HepG2 (cell line): ENCODE measurements at regions not wholly inside any gene's neighbourhood (a gene's known extent, or its start where the extent isn't known, plus 50 kb on each side); places are given as distances from the start of the nearest gene placed in this dataset.
A peak's percentile ranks its signal among the peaks of the same experiment; 100 is the strongest.

ENCODE experiments used
- ARHGAP35 ChIP-seq: sonication (generic); formaldehyde crosslinking; IDR thresholded peaks from 2 replicates; pipeline ENCODE4 v1.9.0; 2022; ENCODE audit warnings: mild to moderate bottlenecking, inconsistent platforms, moderate library complexity, missing genetic modification reagents, borderline replicate concordance
- BORCS8-MEF2B ChIP-seq: sonication (generic); formaldehyde crosslinking; IDR thresholded peaks from 2 replicates; pipeline ENCODE4 v1.8.0; 2022; ENCODE audit warnings: mild to moderate bottlenecking, missing genetic modification reagents
- CEBPG ChIP-seq: IDR thresholded peaks from 2 replicates; pipeline ENCODE4 v1.6.1; 2016
- ELF1 ChIP-seq: sonication (generic); formaldehyde crosslinking; IDR thresholded peaks from 2 replicates; pipeline ENCODE4 v1.4.0; 2020; ENCODE audit warnings: missing genetic modification reagents
- FOSL2 ChIP-seq: sonication (generic); formaldehyde crosslinking; IDR thresholded peaks from 2 replicates; pipeline ENCODE4 v1.4.0; 2020; ENCODE audit warnings: missing genetic modification reagents
- FOXA3 ChIP-seq: IDR thresholded peaks from 2 replicates; pipeline ENCODE4 v1.6.1; 2016; ENCODE audit warnings: missing genetic modification reagents, missing compliant biosample characterization
- IKZF1 ChIP-seq: fragments of 450-650 bp; IDR thresholded peaks from 2 replicates; pipeline ENCODE4 v1.7.1; 2016
- KDM1A ChIP-seq: IDR thresholded peaks from 2 replicates; pipeline ENCODE4 v1.6.1; 2016; ENCODE audit warnings: missing compliant biosample characterization
- PHF21A ChIP-seq: sonication (generic); formaldehyde crosslinking; IDR thresholded peaks from 2 replicates; pipeline ENCODE4 v1.5.0; 2020; ENCODE audit warnings: mild to moderate bottlenecking, missing genetic modification reagents
- RBAK ChIP-seq: sonication (generic); formaldehyde crosslinking; IDR thresholded peaks from 2 replicates; pipeline ENCODE4 v1.5.1; 2020; ENCODE audit warnings: mild to moderate bottlenecking, missing genetic modification reagents
- REST ChIP-seq, 2 experiments: IDR thresholded peaks; 2 replicates each; pipeline ENCODE4 v1.6.1; 2011 to 2012; ENCODE audit warnings: low read length in 2 of 2, borderline replicate concordance in 1 of 2, low read depth in 1 of 2, mild to moderate bottlenecking in 1 of 2, moderate library complexity in 1 of 2
- STAT5B ChIP-seq: sonication (generic); formaldehyde crosslinking; IDR thresholded peaks from 2 replicates; pipeline ENCODE4 v1.4.0; 2020; ENCODE audit warnings: missing genetic modification reagents
- ZBTB8A ChIP-seq: sonication (generic); formaldehyde crosslinking; IDR thresholded peaks from 2 replicates; pipeline ENCODE4 v1.4.0; 2020; ENCODE audit warnings: mild to moderate bottlenecking, low read depth, missing genetic modification reagents, borderline replicate concordance
- ZKSCAN5 ChIP-seq: sonication (generic); formaldehyde crosslinking; IDR thresholded peaks from 2 replicates; pipeline ENCODE4 v1.5.1; 2020; ENCODE audit warnings: mild to moderate bottlenecking, missing genetic modification reagents
- ZNF460 ChIP-seq: sonication (generic); formaldehyde crosslinking; IDR thresholded peaks from 2 replicates; pipeline ENCODE4 v1.5.1; 2020; ENCODE audit warnings: missing genetic modification reagents, mild to moderate bottlenecking, borderline replicate concordance
- ZNF605 ChIP-seq: sonication (generic); formaldehyde crosslinking; IDR thresholded peaks from 2 replicates; pipeline ENCODE4 v1.8.0; 2022; ENCODE audit warnings: mild to moderate bottlenecking, missing genetic modification reagents
- TF ChIP-seq, protein P1 (sequence below): sonication (generic); formaldehyde crosslinking; IDR thresholded peaks from 2 replicates; pipeline ENCODE4 v1.8.0; 2022; ENCODE audit warnings: mild to moderate bottlenecking, missing genetic modification reagents; ENCODE audit not compliant: insufficient replicate concordance
- TF ChIP-seq, protein P2 (sequence below): sonication (generic); formaldehyde crosslinking; IDR thresholded peaks from 2 replicates; pipeline ENCODE4 v1.9.0; 2021; ENCODE audit warnings: mild to moderate bottlenecking, missing genetic modification reagents

- TF ChIP-seq, protein P1, sequence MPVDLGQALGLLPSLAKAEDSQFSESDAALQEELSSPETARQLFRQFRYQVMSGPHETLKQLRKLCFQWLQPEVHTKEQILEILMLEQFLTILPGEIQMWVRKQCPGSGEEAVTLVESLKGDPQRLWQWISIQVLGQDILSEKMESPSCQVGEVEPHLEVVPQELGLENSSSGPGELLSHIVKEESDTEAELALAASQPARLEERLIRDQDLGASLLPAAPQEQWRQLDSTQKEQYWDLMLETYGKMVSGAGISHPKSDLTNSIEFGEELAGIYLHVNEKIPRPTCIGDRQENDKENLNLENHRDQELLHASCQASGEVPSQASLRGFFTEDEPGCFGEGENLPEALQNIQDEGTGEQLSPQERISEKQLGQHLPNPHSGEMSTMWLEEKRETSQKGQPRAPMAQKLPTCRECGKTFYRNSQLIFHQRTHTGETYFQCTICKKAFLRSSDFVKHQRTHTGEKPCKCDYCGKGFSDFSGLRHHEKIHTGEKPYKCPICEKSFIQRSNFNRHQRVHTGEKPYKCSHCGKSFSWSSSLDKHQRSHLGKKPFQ (CRISPR knock-in tag) = no peak
- TF ChIP-seq, protein P2, sequence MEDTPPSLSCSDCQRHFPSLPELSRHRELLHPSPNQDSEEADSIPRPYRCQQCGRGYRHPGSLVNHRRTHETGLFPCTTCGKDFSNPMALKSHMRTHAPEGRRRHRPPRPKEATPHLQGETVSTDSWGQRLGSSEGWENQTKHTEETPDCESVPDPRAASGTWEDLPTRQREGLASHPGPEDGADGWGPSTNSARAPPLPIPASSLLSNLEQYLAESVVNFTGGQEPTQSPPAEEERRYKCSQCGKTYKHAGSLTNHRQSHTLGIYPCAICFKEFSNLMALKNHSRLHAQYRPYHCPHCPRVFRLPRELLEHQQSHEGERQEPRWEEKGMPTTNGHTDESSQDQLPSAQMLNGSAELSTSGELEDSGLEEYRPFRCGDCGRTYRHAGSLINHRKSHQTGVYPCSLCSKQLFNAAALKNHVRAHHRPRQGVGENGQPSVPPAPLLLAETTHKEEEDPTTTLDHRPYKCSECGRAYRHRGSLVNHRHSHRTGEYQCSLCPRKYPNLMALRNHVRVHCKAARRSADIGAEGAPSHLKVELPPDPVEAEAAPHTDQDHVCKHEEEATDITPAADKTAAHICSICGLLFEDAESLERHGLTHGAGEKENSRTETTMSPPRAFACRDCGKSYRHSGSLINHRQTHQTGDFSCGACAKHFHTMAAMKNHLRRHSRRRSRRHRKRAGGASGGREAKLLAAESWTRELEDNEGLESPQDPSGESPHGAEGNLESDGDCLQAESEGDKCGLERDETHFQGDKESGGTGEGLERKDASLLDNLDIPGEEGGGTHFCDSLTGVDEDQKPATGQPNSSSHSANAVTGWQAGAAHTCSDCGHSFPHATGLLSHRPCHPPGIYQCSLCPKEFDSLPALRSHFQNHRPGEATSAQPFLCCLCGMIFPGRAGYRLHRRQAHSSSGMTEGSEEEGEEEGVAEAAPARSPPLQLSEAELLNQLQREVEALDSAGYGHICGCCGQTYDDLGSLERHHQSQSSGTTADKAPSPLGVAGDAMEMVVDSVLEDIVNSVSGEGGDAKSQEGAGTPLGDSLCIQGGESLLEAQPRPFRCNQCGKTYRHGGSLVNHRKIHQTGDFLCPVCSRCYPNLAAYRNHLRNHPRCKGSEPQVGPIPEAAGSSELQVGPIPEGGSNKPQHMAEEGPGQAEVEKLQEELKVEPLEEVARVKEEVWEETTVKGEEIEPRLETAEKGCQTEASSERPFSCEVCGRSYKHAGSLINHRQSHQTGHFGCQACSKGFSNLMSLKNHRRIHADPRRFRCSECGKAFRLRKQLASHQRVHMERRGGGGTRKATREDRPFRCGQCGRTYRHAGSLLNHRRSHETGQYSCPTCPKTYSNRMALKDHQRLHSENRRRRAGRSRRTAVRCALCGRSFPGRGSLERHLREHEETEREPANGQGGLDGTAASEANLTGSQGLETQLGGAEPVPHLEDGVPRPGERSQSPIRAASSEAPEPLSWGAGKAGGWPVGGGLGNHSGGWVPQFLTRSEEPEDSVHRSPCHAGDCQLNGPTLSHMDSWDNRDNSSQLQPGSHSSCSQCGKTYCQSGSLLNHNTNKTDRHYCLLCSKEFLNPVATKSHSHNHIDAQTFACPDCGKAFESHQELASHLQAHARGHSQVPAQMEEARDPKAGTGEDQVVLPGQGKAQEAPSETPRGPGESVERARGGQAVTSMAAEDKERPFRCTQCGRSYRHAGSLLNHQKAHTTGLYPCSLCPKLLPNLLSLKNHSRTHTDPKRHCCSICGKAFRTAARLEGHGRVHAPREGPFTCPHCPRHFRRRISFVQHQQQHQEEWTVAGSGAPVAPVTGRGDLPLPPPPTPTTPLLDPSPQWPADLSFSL = no peak
- TF ChIP-seq ARHGAP35 (CRISPR knock-in tag) (0 out of 2 replicates have a peak, but pooled peaks have one; percentile 25), CEBPG (CRISPR knock-in tag) (no peak), ELF1 (peak; percentile 66), KDM1A (0 out of 2 replicates have a peak, but pooled peaks have one; percentile 30), RBAK (CRISPR knock-in tag) (no peak), REST (IDR thresholded peaks at IDR 0.05; ENCODE audit: borderline replicate concordance in 1 of 2, low read depth in 1 of 2, low read length in 2 of 2) (no peak), ZNF605 (0 out of 2 replicates have a peak, but pooled peaks have one; percentile 33), IKZF1 (no peak), PHF21A (no peak), STAT5B (no peak), ZKSCAN5 (CRISPR knock-in tag) (no peak), ZBTB8A (CRISPR knock-in tag) (no peak), FOXA3 (CRISPR knock-in tag) (no peak), FOSL2 (peak; percentile 8; the same call in 1 of the 2 replicates), BORCS8-MEF2B (CRISPR knock-in tag) (peak; percentile 17; the same call in 1 of the 2 replicates), ZNF460 (CRISPR knock-in tag) (peak; percentile 14; the same call in 1 of the 2 replicates)
Measured at GRCh38 chr2:61694312-61695274, 156.4 kb upstream of the XPO1 start (continued).
